Body of pancreas (tissue), 4 donors: ENCODE measurements at regions not wholly inside any gene's neighbourhood (a gene's known extent, or its start where the extent isn't known, plus 50 kb on each side); places are given as distances from the start of the nearest gene placed in this dataset.

Source experiments
- CTCF ChIP-seq, 7 experiments: fragments of 450-650 bp in 4 of 7; fragments of 200-600 bp in 3 of 7; sonication (generic) in 3 of 7; IDR thresholded peaks; one replicate each; pipeline ENCODE4 v1.5.1; 2016 to 2019; ENCODE audit warnings: antibody characterized with exemption in 7 of 7
- POLR2A ChIP-seq, 3 donors: fragments of 450-650 bp; IDR thresholded peaks; one replicate each; pipeline ENCODE4 v1.6.1; 2016; ENCODE audit warnings: antibody characterized with exemption in 3 of 3, mild to moderate bottlenecking in 2 of 3

- TF ChIP-seq CTCF (IDR thresholded peaks at IDR 0.05) (no peak), POLR2A (IDR thresholded peaks at IDR 0.05) (no peak)
These were observed 109.7 kb downstream of the NKX6-1 start for GRCh38 chr4:84389406-84389805.
